ENCODE measurements at regions not wholly inside any gene's neighbourhood (a gene's known extent, or its start where the extent isn't known, plus 50 kb on each side); places are given as distances from the start of the nearest gene placed in this dataset.

- no peak for DNase-seq
Observed at GRCh38 chr3:22496641-22497040, 706.5 kb upstream of the UBE2E2 start.

- DNase-seq = no peak
Observed at GRCh38 chr3:22506871-22507270, 696.3 kb upstream of the UBE2E2 start.

- DNase-seq = no peak
Observed at GRCh38 chr3:22507709-22508108, 695.4 kb upstream of the UBE2E2 start.

GRCh38 chr3:22523925-22524324, 679.2 kb upstream of the UBE2E2 start:
- DNase-seq = no peak

- DNase-seq = no peak
Observed at GRCh38 chr3:22526266-22526837, 676.8 kb upstream of the UBE2E2 start.

- DNase-seq = no peak
Observed at GRCh38 chr3:22536541-22536940, 666.6 kb upstream of the UBE2E2 start.

- no peak for DNase-seq
Observed at GRCh38 chr3:22537560-22537959, 665.6 kb upstream of the UBE2E2 start.

- DNase-seq = no peak
Observed at GRCh38 chr3:22542311-22542710, 660.8 kb upstream of the UBE2E2 start.

GRCh38 chr3:22555753-22556435, 647.2 kb upstream of the UBE2E2 start:
- DNase-seq = no peak

- no peak for DNase-seq
Observed at GRCh38 chr3:22565393-22565792, 637.7 kb upstream of the UBE2E2 start.

GRCh38 chr3:22568285-22568684, 634.8 kb upstream of the UBE2E2 start:
- DNase-seq = no peak

- no peak for DNase-seq
Observed at GRCh38 chr3:22569570-22569969, 633.6 kb upstream of the UBE2E2 start.

- DNase-seq = no peak
Observed at GRCh38 chr3:22581007-22581406, 622.1 kb upstream of the UBE2E2 start.

GRCh38 chr3:22582266-22582665, 620.9 kb upstream of the UBE2E2 start:
- no peak for DNase-seq

GRCh38 chr3:22585504-22585903, 617.6 kb upstream of the UBE2E2 start:
- DNase-seq = no peak

GRCh38 chr3:22585911-22586310, 617.2 kb upstream of the UBE2E2 start:
- DNase-seq = no peak

GRCh38 chr3:22587446-22587845, 615.7 kb upstream of the UBE2E2 start:
- no peak for DNase-seq

GRCh38 chr3:22593638-22594037, 609.5 kb upstream of the UBE2E2 start:
- no peak for DNase-seq

- no peak for DNase-seq
Observed at GRCh38 chr3:22594990-22595389, 608.1 kb upstream of the UBE2E2 start.

GRCh38 chr3:22606461-22606860, 596.7 kb upstream of the UBE2E2 start:
- DNase-seq = no peak

GRCh38 chr3:22606938-22607337, 596.2 kb upstream of the UBE2E2 start:
- no peak for DNase-seq

GRCh38 chr3:22608093-22608492, 595.0 kb upstream of the UBE2E2 start:
- no peak for DNase-seq

GRCh38 chr3:22608721-22609120, 594.4 kb upstream of the UBE2E2 start:
- no peak for DNase-seq

GRCh38 chr3:22609139-22609538, 594.0 kb upstream of the UBE2E2 start:
- DNase-seq = no peak

- no peak for DNase-seq
Observed at GRCh38 chr3:22612927-22613326, 590.2 kb upstream of the UBE2E2 start.
